Neutrophil (primary cell): ENCODE measurements at regions not wholly inside any gene's neighbourhood (a gene's known extent, or its start where the extent isn't known, plus 50 kb on each side); places are given as distances from the start of the nearest gene placed in this dataset.

Experiments used
- H3K27ac ChIP-seq: fragments of 200-600 bp; sonication (generic); 2 replicates; pipeline ENCODE4 v1.5.1; 2016; ENCODE audit warnings: mild to moderate bottlenecking, moderate library complexity
- H3K27me3 ChIP-seq: fragments of 200-600 bp; sonication (generic); 2 replicates; pipeline ENCODE4 v1.6.0; 2016; ENCODE audit warnings: mild to moderate bottlenecking
- H3K36me3 ChIP-seq: fragments of 200-600 bp; sonication (generic); 2 replicates; pipeline ENCODE4 v1.5.1; 2017
- H3K4me1 ChIP-seq, 2 experiments: fragments of 200-600 bp in 1 of 2; sonication (generic) in 1 of 2; 1 replicate in 1 of 2; 2 replicates in 1 of 2; pipeline versions ENCODE4 v1.5.1 to v1.6.1; 2013 to 2016; ENCODE audit warnings: low read depth in 1 of 2, low read length in 1 of 2, mild to moderate bottlenecking in 1 of 2, moderate library complexity in 1 of 2; ENCODE audit not compliant: control insufficient read depth in 1 of 2, insufficient read depth in 1 of 2
- H3K4me3 ChIP-seq, 2 experiments: fragments of 200-600 bp in 1 of 2; sonication (generic) in 1 of 2; 1 replicate in 1 of 2; 2 replicates in 1 of 2; pipeline ENCODE4 v1.5.1; 2013 to 2016; ENCODE audit warnings: low read depth in 1 of 2, low read length in 1 of 2, mild to moderate bottlenecking in 1 of 2, moderate library complexity in 1 of 2
- H3K9me3 ChIP-seq: fragments of 200-600 bp; sonication (generic); 2 replicates; pipeline ENCODE4 v1.5.1; 2016
- TF ChIP-seq, protein P1 (sequence below): fragments of 200-600 bp; sonication (generic); IDR thresholded peaks from 2 replicates; pipeline ENCODE4 v1.5.1; 2016; ENCODE audit warnings: antibody characterized with exemption

DNA sequence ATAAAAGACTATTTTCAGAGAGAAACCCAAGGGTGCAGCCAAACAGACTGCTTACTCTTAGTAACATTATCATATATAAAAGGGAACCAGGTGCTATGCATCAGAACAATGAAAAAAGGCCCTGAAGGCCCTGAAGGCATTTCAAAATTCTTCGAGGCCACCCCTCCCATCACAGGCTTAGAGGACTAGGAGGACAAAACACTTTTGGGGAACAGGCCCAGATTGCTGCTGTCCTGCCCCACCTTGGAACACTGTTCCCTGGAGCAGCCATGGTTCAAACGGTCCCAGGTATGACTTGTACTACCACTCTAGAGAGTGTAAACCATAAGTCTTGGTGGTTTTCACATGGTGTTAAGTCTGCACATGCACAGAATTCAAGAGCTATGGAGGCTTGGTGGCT lies 2183.1 kb upstream of the CELF4 start:
- Histone ChIP-seq H3K4me3 (no peak overlapping the region), H3K4me1 (no peaks in the 10 kb centered on the region), H3K36me3 (no peaks in the 10 kb centered on the region), H3K27me3 (no peaks in the 10 kb centered on the region), H3K27ac (no peak overlapping the region), H3K9me3 (no peaks in the 10 kb centered on the region)
- TF ChIP-seq, protein P1, sequence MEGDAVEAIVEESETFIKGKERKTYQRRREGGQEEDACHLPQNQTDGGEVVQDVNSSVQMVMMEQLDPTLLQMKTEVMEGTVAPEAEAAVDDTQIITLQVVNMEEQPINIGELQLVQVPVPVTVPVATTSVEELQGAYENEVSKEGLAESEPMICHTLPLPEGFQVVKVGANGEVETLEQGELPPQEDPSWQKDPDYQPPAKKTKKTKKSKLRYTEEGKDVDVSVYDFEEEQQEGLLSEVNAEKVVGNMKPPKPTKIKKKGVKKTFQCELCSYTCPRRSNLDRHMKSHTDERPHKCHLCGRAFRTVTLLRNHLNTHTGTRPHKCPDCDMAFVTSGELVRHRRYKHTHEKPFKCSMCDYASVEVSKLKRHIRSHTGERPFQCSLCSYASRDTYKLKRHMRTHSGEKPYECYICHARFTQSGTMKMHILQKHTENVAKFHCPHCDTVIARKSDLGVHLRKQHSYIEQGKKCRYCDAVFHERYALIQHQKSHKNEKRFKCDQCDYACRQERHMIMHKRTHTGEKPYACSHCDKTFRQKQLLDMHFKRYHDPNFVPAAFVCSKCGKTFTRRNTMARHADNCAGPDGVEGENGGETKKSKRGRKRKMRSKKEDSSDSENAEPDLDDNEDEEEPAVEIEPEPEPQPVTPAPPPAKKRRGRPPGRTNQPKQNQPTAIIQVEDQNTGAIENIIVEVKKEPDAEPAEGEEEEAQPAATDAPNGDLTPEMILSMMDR = no peak

DNA sequence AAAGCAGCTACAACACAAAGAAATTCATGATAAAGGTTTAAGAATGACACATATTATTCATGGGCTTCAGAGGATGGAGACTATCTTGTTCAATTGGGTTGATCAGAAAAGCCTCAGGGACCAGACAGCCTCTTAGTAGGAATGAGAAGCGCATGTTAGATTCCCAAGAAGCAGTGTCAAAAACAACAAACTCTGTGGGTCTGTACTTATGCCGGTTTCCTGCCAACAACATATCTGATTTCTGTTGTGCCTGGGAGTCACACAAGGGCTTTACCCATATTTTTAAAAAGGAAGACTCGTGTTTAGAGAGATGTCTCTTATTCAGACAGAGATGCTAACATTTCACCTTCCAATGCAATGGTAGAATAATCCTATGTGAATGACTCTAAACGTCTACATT lies 2180.6 kb upstream of the CELF4 start:
- no peak overlapping the region for H3K27ac ChIP-seq
- no peaks in the 10 kb centered on the region for H3K27me3 ChIP-seq
- H3K36me3 ChIP-seq = no peaks in the 10 kb centered on the region

DNA sequence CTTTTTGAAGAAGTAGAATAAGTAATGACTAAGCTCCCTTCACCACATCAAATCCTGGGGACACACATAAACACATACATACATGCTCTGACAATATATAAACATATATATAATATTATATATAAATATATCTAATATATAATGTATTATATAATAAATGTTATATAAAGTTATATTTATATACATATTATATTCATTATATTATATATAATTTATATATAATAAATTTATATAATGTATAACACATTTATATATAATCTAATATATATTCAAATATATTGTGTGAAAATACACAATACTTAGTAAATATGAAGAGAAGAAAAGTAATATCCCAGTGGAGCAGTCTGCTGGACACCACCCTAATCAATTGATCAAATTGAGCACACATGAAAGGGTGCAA lies 2177.9 kb upstream of the CELF4 start:
- H3K36me3 ChIP-seq = no peaks in the 10 kb centered on the region
- no peak overlapping the region for H3K27ac ChIP-seq
- TF ChIP-seq, protein P1 = no peak
- H3K4me3 ChIP-seq = no peak overlapping the region
- H3K4me1 ChIP-seq = no peaks in the 10 kb centered on the region
- no peaks in the 10 kb centered on the region for H3K9me3 ChIP-seq
- no peaks in the 10 kb centered on the region for H3K27me3 ChIP-seq

More for the DNA sequence above, 2180.6 kb upstream of the CELF4 start:
- TF ChIP-seq, protein P1 = no peak
- no peaks in the 10 kb centered on the region for H3K4me1 ChIP-seq
- no peaks in the 10 kb centered on the region for H3K9me3 ChIP-seq
- H3K4me3 ChIP-seq = no peak overlapping the region

DNA sequence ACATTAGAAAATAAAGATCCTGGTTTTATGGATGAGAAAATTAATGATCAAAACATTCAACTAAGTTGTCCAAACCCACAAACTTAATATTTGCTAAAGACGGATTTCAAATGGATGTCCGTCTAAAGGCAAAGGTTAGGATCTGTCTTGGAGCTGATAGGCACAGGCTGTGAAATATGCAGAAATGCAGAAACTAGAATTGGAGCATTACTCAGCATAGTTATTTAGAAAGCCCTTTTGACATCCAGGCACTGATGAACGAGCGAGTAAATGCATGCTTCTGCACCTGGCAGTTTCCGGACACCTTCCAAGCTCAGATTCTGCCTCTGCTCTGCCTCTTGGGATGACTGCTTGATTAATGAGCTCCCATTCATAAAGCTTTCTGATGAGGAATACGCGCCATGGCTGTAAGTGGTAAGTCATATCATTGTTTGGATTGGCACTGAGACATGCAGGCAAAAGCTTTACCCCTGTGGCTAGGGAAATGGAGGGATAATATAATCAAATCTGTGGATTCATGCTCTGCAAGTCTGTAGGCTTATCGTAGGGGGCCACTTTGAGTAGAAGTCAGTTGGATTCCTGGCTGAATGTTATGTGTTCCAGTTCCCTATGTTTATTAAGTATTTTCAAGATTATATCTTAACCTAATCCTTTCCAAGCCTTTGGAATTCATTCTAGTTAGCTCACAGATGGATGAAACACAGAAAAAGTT lies 2176.3 kb upstream of the CELF4 start:
- H3K27ac ChIP-seq = no peak overlapping the region

DNA sequence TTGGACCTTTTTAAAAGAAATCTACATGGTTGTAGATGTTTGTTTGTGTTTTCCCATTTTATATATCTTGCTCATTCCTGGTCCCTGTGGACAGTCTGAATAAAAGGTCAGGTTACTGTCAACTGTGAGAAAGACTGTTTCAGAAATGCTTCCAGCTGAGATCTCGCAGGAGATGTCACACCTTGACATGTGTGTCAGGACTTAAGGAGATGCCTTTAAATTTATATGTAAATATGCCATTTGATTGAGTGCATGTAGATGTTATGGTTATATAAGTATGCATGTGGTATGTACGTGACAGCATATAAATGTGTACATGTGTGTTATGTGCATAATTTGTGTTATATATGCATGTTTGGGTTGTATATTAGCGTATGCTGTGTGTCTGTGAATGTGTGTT lies 2172.3 kb upstream of the CELF4 start:
- Histone ChIP-seq H3K36me3 (no peaks in the 10 kb centered on the region), H3K27me3 (no peaks in the 10 kb centered on the region), H3K4me1 (no peaks in the 10 kb centered on the region), H3K27ac (no peak overlapping the region), H3K4me3 (no peak overlapping the region), H3K9me3 (no peaks in the 10 kb centered on the region)
- TF ChIP-seq, protein P1 = no peak

More for the DNA sequence above, 2176.3 kb upstream of the CELF4 start:
- H3K4me3 ChIP-seq = no peak overlapping the region
- TF ChIP-seq, protein P1 = no peak
- H3K27me3 ChIP-seq = no peaks in the 10 kb centered on the region
- H3K36me3 ChIP-seq = no peaks in the 10 kb centered on the region
- H3K9me3 ChIP-seq = no peaks in the 10 kb centered on the region
- no peaks in the 10 kb centered on the region for H3K4me1 ChIP-seq
